HAP-1 (cell line): ENCODE measurements at regions not wholly inside any gene's neighbourhood (a gene's known extent, or its start where the extent isn't known, plus 50 kb on each side); places are given as distances from the start of the nearest gene placed in this dataset.

Source experiments
- DNase-seq, 2 experiments: peaks; one replicate each; pipeline ENCODE4 v3.0.0-alpha.2; 2016 to 2020; ENCODE audit warnings: low spot score in 2 of 2
- H3K27me3 ChIP-seq: fragments of 250-450 bp; sonication (Bioruptor Pico); 2 replicates; pipeline ENCODE4 v1.5.1; 2020; ENCODE audit warnings: low read depth, mild to moderate bottlenecking, moderate library complexity
- H3K36me3 ChIP-seq: fragments of 250-450 bp; sonication (Bioruptor Pico); replicated peaks from 2 replicates; pipeline ENCODE4 v1.5.1; 2020; ENCODE audit warnings: mild to moderate bottlenecking
- H3K4me1 ChIP-seq: fragments of 250-450 bp; sonication (Bioruptor Pico); 2 replicates; pipeline ENCODE4 v1.5.1; 2020; ENCODE audit warnings: mild to moderate bottlenecking
- H3K4me3 ChIP-seq: fragments of 250-450 bp; sonication (Bioruptor Pico); 2 replicates; pipeline ENCODE4 v1.5.1; 2020; ENCODE audit warnings: mild to moderate bottlenecking, moderate library complexity
- H3K9me3 ChIP-seq: fragments of 250-450 bp; sonication (Bioruptor Pico); 2 replicates; pipeline ENCODE4 v1.5.1; 2020; ENCODE audit warnings: mild to moderate bottlenecking, moderate library complexity
- in situ Hi-C: fragments of 300-500 bp; cut with MboI; formaldehyde crosslinking; loops from 3 replicates; pipeline ENCODE4 v1.14.3; 2020; ENCODE audit warnings: low sequenced_read_pairs, inconsistent platforms, mixed read lengths

- in situ Hi-C loops: no loop called here
- Histone ChIP-seq H3K9me3 (no peaks in the 10 kb centered on the region), H3K27me3 (no peaks in the 10 kb centered on the region), H3K36me3 (no peaks in the 10 kb centered on the region), H3K4me1 (peaks cover 31% of the 10 kb centered on the region), H3K4me3 (no peak overlapping the region)
- no peak for DNase-seq
Measured at GRCh38 chr1:87712261-87713010, 383.8 kb downstream of the LMO4 start.

GRCh38 chr1:87714278-87714677 lies 385.6 kb downstream of the LMO4 start:
- no peaks in the 10 kb centered on the region for H3K9me3 ChIP-seq
- H3K4me1 ChIP-seq: peaks cover 36% of the 10 kb centered on the region
- H3K27me3 ChIP-seq: no peaks in the 10 kb centered on the region
- H3K36me3 ChIP-seq: no peaks in the 10 kb centered on the region
- no peak for DNase-seq
- H3K4me3 ChIP-seq: no peak overlapping the region
- in situ Hi-C loops: no loop called here

DNA sequence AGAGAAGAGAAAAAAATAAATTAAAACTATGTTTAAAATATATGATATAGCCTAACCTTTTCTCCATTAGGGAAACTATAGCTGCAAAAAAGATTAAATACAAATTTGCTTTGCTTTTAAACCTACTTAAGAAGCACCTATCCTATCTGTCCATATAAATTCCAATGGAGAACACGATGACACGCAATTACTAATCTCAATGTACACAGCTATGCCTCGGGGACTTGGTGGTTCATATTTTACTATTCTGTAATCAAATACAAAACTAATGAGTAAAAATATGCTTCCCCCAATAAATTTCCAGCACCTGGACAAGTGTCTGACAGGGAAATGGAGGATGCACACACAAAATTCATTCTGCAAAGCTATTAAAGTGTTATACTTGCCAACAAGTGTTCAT lies 386.4 kb downstream of the LMO4 start:
- peak in 1 of 2 experiments; percentile 10 for DNase-seq
- in situ Hi-C loops: no loop called here
- Histone ChIP-seq H3K27me3 (no peaks in the 10 kb centered on the region), H3K4me3 (no peak overlapping the region), H3K36me3 (no peaks in the 10 kb centered on the region), H3K4me1 (peaks cover 36% of the 10 kb centered on the region), H3K9me3 (no peaks in the 10 kb centered on the region)

GRCh38 chr1:87715471-87715870 lies 386.8 kb downstream of the LMO4 start:
- Histone ChIP-seq H3K4me1 (peaks cover 36% of the 10 kb centered on the region), H3K36me3 (no peaks in the 10 kb centered on the region), H3K27me3 (no peaks in the 10 kb centered on the region), H3K9me3 (no peaks in the 10 kb centered on the region), H3K4me3 (no peak overlapping the region)
- in situ Hi-C loops: no loop called here
- DNase-seq: peak; percentile 39 to 91

DNA sequence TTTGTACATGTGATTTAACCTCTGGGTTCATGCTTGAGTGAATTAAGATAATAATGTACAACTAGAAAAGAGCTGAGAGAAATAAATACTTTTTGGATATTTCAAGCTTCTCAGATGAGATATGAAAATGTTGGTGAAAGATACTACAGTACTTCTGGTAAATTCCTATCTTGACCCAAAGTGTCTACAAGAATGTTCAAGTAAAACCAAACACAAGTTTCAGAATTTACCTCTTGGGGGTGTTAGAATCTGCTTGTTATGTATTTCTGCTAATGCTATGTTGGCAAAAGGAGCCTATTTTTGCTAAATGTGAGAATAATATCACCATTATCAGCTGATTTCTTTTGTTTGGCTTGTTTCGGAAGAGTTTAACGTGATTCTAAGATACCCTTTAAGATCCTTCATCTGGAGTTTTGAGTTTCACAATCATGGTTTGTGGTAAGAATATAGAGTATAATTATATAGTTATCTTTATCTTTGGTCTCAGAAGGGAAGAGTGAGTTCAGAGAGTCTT lies 388.5 kb downstream of the LMO4 start:
- in situ Hi-C loops: no loop called here
- H3K4me3 ChIP-seq: no peak overlapping the region
- H3K4me1 ChIP-seq: peaks cover 36% of the 10 kb centered on the region

DNA sequence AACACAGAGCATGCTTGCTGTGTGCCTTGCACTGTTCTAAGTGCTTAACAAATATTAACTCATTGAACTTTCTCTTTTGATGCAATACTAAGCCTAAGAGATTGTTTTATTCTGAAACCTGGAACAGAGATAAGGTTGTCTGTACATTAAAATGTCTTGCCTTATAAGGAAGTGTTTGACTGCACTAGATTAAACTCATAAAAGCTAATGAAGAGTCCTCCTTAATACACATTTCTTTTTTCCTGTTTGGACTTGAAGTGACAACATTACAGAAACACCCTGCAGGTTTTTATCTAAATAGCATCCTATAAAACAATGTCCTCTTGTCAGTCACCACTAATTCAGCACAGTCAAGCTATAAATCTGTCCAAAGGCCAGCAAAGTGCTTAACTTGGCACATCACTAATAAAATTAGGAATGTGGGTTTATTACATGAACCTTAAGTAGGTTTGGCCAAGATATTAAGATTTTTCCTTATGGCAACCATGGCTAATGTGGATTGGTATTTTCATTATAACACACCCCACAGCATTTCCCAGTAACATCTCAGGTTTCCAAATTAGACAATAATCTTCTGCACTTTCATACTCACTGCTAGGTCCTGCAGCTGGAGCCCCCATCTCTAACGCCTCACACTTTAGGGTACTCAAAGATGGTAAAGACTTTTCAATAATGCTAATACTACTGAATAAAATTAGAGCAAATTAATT lies 389.7 kb downstream of the LMO4 start:
- peak; percentile 8 to 84 for DNase-seq

More for the DNA sequence above, 388.5 kb downstream of the LMO4 start:
- H3K27me3 ChIP-seq: no peaks in the 10 kb centered on the region
- no peaks in the 10 kb centered on the region for H3K36me3 ChIP-seq
- DNase-seq: no peak
- no peaks in the 10 kb centered on the region for H3K9me3 ChIP-seq

DNA sequence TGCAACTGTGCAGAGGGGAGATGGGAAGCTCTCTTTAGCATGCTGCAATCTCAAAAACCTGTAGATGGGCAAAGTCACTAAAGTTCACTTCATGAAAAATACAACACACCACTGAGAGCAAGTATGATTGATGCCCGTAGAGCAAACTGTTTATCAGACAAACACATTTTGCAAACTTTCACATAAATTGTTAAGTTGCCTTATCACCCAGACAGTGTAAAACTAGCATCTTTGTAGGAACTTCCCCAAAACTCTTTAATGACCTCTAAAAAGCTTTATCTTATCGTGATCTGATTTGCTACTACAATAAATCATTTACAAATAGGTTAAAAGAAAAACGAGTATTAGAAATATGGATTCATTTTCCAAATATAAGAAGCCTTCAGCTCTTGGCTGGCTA lies 391.0 kb downstream of the LMO4 start:
- no peak for DNase-seq
- no peaks in the 10 kb centered on the region for H3K27me3 ChIP-seq
- in situ Hi-C loops: no loop called here
- H3K4me1 ChIP-seq: peaks cover 38% of the 10 kb centered on the region
- H3K36me3 ChIP-seq: no peaks in the 10 kb centered on the region
- no peaks in the 10 kb centered on the region for H3K9me3 ChIP-seq
- no peak overlapping the region for H3K4me3 ChIP-seq

More for the DNA sequence above, 389.7 kb downstream of the LMO4 start:
- Histone ChIP-seq H3K27me3 (no peaks in the 10 kb centered on the region), H3K4me3 (no peak overlapping the region), H3K4me1 (peaks cover 43% of the 10 kb centered on the region), H3K9me3 (no peaks in the 10 kb centered on the region), H3K36me3 (no peaks in the 10 kb centered on the region)
- in situ Hi-C loops: no loop called here

GRCh38 chr1:87720561-87720960 lies 391.9 kb downstream of the LMO4 start:
- Histone ChIP-seq H3K9me3 (no peaks in the 10 kb centered on the region), H3K36me3 (no peaks in the 10 kb centered on the region), H3K27me3 (no peaks in the 10 kb centered on the region), H3K4me1 (peaks cover 29% of the 10 kb centered on the region), H3K4me3 (no peak overlapping the region)
- in situ Hi-C loops: no loop called here
- no peak for DNase-seq

DNA sequence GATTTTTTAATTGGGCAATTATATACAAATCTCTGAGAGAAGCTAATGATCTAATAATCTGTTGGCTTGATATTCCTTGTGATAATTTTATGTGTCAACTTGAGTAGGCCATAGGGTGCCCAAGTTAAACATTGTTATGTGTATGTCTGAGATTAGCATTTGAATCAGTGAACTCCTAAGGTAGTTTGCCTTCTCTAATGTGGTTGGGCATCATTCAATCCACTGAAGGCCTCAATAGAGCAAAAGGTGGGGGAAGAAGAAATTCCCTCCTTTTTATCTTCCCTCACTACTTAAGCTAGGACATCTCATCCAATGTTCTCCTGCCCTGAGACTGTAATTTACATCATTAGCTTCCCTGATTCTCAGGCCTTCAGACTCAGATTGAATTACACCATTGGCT lies 394.5 kb downstream of the LMO4 start:
- H3K36me3 ChIP-seq: no peaks in the 10 kb centered on the region
- H3K27me3 ChIP-seq: no peaks in the 10 kb centered on the region
- peak in 1 of 2 experiments; percentile 53 for DNase-seq
- peaks cover 10% of the 10 kb centered on the region for H3K4me1 ChIP-seq
- no peaks in the 10 kb centered on the region for H3K9me3 ChIP-seq
- in situ Hi-C loops: no loop called here
- H3K4me3 ChIP-seq: no peak overlapping the region

- Histone ChIP-seq H3K4me1 (peaks cover 2% of the 10 kb centered on the region; the same call in 1 of the 2 replicates), H3K4me3 (no peak overlapping the region), H3K36me3 (no peaks in the 10 kb centered on the region), H3K27me3 (peaks cover 2% of the 10 kb centered on the region; the same call in 1 of the 2 replicates), H3K9me3 (no peaks in the 10 kb centered on the region)
- no peak for DNase-seq
- in situ Hi-C loops: no loop called here
Measured at GRCh38 chr1:87728169-87728568, 399.5 kb downstream of the LMO4 start.

GRCh38 chr1:87730274-87731216 lies 401.9 kb downstream of the LMO4 start:
- Histone ChIP-seq H3K9me3 (no peaks in the 10 kb centered on the region), H3K4me1 (no peaks in the 10 kb centered on the region), H3K27me3 (peaks cover 2% of the 10 kb centered on the region; the same call in 1 of the 2 replicates), H3K36me3 (no peaks in the 10 kb centered on the region), H3K4me3 (no peak overlapping the region)
- no peak for DNase-seq
- in situ Hi-C loops: no loop called here

- Histone ChIP-seq H3K36me3 (no peaks in the 10 kb centered on the region), H3K4me1 (no peaks in the 10 kb centered on the region), H3K4me3 (no peak overlapping the region), H3K9me3 (no peaks in the 10 kb centered on the region), H3K27me3 (peaks cover 2% of the 10 kb centered on the region; the same call in 1 of the 2 replicates)
- in situ Hi-C loops: no loop called here
- no peak for DNase-seq
Measured at GRCh38 chr1:87733386-87733785, 404.7 kb downstream of the LMO4 start.

DNA sequence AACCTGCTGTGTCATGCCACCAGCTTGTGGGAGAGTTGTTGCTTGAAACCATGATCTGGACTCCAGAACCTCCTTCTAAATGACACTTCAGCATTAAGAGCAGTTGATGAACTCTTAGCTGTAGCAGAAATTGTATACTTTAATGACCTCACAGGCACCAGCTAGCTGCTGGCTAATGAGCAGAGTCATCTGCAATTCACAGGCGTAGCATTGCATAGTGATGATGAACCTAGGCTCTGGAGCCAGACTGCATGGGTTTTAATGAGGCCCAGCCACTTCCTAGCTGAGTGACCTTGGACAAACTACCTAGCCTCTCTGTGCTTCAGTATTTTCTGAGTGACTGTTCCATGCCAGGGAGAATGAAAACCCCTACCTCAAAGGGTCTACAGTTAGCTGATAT lies 407.1 kb downstream of the LMO4 start:
- DNase-seq: no peak
- Histone ChIP-seq H3K9me3 (no peaks in the 10 kb centered on the region), H3K4me3 (no peak overlapping the region), H3K4me1 (no peaks in the 10 kb centered on the region), H3K27me3 (peaks cover 2% of the 10 kb centered on the region; the same call in 1 of the 2 replicates), H3K36me3 (no peaks in the 10 kb centered on the region)
- in situ Hi-C loops: no loop called here
